Stromal cell of bone marrow (primary cell): ENCODE measurements at regions not wholly inside any gene's neighbourhood (a gene's known extent, or its start where the extent isn't known, plus 50 kb on each side); places are given as distances from the start of the nearest gene placed in this dataset.
"Not testable (repeated sequence)": the region's sequence is repeated elsewhere in the genome, so short reads cannot be mapped to it uniquely, and the experiment has no call there.

Experiments
- DNase-seq: peaks from one replicate; pipeline ENCODE4 v3.0.0-alpha.2; 2012; ENCODE audit warnings: low read depth

DNA sequence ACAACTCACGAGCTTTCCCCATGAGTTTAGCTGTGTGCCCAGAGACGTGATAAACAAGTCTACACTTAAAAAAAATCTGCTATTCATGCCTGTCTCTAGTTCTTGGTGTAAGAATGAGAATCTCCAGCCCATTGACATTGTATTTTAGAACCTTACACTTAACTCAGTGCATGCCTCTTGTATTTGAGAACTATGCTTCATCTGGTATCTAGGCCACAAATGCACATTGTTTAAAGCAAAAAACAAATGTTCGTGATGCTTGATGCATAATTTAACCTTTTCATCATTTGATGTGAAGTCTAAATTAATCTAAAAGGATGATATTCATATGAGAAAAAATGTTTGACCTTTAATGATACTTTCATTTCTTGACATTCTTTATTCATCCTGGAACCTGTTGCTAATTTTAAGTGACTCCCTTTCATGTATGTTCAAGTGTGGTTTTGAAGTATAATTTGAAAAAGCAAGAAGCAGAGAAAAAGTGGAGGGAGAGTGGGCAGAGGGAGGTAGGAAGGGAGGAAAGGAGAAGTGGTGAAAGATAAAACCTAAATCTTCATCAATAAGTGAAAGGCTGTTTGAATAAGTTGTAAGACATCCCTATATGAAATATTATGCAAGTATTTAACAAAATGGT lies 116.9 kb downstream of the PFDN4 start:
- no peak for DNase-seq

- DNase-seq: peak; percentile 11
Measured at GRCh38 chr20:54335299-54335698, 127.4 kb downstream of the PFDN4 start.

DNA sequence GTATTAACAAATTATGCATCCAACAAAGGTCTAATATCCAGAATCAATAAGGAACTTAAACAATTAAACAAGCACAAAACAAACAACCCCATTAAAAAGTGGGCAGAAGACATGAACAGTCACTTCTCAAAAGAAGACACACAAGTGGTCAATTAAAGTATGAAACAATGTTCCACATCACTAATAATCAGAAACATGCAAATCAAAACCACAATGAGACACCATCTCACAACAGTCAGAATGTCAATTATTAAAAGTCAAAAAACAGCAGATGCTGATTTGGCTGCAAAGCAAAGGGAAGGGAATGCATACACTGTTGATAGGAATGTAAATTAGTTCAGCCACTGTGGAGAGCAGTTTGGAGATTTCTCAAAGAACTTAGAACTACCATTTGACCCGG lies 129.3 kb downstream of the PFDN4 start:
- DNase-seq: no peak

GRCh38 chr20:54339093-54339492 lies 131.2 kb downstream of the PFDN4 start:
- no peak for DNase-seq

GRCh38 chr20:54340206-54340605 lies 132.3 kb downstream of the PFDN4 start:
- no peak for DNase-seq

DNA sequence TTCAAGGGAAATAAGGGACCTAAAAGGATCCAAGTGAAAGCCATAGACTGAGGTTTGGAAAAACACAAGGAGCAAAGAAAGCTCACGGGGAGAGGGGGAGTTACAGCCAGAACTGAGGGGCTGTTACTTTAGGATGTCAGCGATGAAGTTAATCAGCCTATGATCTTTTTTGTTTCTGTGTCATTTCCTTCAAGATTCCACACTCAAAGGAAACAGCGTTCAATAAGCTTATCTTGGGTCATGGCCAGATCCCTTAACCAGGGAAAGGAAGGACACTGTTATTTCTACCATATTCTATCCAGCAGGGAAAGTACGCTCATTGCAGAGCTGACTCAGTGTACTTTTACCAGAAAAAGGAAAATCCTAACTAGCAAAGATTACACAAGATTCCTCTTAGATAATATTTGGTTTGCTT lies 132.8 kb downstream of the PFDN4 start:
- peak; percentile 92 for DNase-seq

DNA sequence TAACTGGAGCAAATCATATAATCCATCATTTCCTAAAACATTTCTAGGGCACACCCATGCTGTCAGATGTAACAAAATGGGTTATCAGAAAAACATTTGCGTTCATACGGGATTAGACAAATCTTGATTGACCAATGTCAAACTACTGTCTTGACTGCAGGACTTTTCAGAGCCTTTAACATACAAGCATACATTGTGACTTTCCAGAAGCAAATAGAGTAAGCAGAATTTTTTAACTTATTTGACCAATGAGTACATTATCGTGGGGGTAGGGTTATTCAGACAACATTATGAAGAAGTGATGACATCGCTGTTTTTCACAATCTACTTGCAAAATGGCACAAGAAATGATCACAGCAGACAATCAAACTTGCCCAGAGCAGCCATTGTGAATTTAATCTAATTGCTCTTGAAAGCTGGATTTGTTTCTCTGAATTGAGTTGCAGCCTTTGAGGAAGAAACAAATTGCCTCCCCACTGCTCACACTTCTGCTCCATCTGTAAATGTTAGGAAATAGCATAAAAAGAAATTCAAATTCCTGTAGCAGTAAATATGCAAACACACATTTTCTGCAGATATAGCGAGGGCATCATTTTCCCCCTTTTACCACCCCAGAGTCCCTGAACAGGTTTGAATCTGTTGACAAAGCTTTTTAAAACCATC lies 133.0 kb upstream of the DOK5 start:
- DNase-seq: no peak

DNA sequence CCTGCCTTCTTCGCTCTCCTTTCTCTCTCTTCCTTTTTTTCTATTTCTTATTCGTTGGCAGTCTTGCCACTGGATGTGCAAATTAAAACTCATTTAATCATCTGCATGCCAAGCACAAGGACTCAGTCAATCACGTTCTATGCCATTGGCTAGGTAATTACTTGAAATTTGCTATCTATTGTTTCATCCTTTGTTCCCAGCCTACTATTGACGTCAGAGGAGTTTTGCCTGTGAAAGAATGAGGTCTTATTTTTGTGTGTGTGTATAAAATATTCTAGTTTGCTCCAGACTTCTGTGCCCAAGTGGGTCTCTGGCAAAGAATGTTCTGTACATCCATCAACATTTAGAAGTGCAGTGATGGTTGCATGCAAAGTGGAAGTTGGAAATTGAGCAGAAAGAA lies 132.3 kb upstream of the DOK5 start:
- no peak for DNase-seq

- DNase-seq: no peak
Measured at GRCh38 chr20:54343634-54344033, 131.8 kb upstream of the DOK5 start.

- no peak for DNase-seq
Measured at GRCh38 chr20:54344832-54345231, 130.6 kb upstream of the DOK5 start.

- DNase-seq: peak; percentile 82
Measured at GRCh38 chr20:54345301-54345724, 130.1 kb upstream of the DOK5 start.

DNA sequence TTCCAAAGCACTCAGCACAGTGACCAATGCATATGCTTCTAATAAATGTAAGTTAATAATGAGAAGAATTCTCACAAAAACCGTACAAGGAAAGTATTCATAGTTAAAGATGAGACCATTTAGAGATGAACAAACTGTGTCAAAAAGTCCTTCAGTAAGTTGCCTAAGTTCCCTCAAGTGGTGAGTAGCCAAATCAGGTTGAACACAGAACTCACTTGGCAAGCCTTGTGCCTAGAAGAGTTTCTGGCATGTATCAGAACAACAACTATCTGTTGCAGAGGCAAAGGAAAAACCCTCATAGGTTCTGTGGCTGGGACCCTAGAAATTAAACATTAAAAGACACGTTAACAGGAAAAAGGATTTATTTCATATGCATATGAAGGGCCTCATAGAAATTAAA lies 129.6 kb upstream of the DOK5 start:
- DNase-seq: no peak

- no peak for DNase-seq
Measured at GRCh38 chr20:54346276-54346675, 129.1 kb upstream of the DOK5 start.

- no peak for DNase-seq
Measured at GRCh38 chr20:54347166-54347833, 128.1 kb upstream of the DOK5 start.

DNA sequence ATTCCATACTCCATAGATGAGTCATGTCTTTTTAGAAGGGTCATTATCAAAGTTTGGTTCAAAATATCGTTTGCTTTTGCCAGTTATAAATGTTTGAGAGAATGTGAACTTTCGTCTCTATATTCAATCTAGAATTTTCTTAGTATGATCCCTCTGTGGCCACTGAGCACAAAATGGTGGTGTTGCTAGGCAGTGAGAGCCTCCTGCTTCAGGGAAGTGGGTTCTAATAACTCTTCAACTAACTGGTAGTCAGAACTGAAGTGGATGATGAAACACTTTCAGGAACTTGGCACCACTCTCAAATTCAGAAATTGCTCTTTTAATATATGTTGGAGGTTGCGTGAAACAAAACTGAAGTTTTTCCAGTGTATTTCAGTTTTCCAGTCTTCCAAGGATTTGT lies 125.0 kb upstream of the DOK5 start:
- no peak for DNase-seq

DNA sequence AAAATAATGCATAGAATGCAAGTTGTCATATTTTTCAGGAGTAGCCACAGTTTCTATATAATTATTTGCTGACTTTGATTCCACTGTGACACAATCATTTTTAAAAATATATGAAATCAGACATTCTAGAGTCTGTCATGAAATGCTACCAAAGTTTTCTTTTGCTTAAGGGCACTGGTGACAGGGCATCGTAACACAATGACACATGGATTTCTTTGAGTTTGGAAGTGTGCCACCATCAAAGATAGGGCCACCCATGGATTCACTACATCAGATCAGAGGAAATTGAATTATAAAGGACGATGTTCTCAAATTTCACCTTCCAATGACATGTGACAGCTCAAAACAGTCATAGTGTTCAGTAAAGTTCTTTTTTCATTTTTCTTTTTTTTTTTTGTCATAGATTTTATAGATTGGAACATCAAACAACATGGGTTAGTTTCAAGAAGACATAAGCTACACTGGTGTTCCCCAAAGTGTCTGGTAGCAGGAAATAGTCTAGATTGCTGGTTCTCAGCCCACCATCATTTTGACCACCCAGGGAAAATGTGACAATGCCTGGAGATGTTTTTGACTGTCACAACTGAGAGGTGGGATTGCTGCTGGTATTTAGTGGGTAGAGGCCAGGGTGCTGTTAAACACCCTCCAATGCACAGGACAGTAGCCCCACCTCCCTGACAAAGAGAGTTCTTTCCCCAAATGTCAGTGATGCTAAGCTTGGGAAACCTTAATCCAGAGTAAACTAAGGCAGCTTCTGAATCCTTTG lies 123.8 kb upstream of the DOK5 start:
- no peak for DNase-seq

- not testable (repeated sequence) for DNase-seq
Measured at GRCh38 chr20:54352541-54352940, 122.9 kb upstream of the DOK5 start.

- DNase-seq: no peak
Measured at GRCh38 chr20:54353292-54353691, 122.1 kb upstream of the DOK5 start.

- no peak for DNase-seq
Measured at GRCh38 chr20:54355631-54356280, 119.6 kb upstream of the DOK5 start.

DNA sequence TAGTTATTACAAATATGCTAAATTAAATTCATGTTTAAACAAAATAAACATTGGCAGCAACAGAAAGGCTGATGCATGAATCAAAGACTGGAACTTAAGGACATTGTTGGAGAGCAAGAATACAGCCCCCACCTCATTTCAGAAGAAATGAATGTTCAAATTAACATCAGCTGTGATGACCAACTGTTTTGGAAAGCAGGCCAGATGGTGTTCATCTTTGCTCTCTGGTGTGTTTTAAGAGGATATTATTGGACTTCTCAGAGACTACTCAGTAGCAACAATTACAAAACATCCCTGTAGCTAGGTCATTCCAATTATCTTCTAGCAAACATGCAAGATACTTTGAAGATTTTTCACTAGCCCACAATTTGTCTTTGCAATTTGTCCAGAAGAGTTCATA lies 118.6 kb upstream of the DOK5 start:
- DNase-seq: no peak

GRCh38 chr20:54361475-54361874 lies 113.9 kb upstream of the DOK5 start:
- DNase-seq: no peak

DNA sequence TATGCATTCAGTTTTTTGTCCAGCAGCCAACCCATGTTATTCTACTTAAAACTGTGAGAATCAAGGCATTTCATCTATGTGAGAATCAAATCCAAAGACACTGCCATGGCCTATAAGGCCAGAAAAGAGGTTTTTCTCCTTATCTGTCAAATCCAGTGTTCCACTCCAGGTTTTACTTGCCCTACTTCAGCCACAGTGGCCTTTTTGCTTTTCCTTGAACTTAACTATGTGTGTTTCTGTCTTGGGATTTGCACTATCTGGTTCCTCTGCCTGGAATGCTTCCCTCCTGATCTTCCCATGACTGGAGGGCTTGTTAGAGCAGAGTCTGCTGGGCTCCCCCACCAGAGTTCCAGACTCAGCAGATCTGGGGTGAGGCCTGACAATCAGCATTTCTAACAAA lies 113.1 kb upstream of the DOK5 start:
- no peak for DNase-seq
